DOHH2 (cell line): ENCODE measurements at regions not wholly inside any gene's neighbourhood (a gene's known extent, or its start where the extent isn't known, plus 50 kb on each side); places are given as distances from the start of the nearest gene placed in this dataset.

Experiments
- H3F3A ChIP-seq: fragments of 200-600 bp; sonication (generic), shearing (Covaris generic); 2 replicates; pipeline ENCODE4 v1.6.0; 2016; ENCODE audit warnings: antibody characterized with exemption, mild to moderate bottlenecking; ENCODE audit not compliant: control insufficient read depth, insufficient read depth
- H3K27ac ChIP-seq: fragments of 200-600 bp; sonication (generic); 2 replicates; pipeline ENCODE4 v1.5.1; 2014; ENCODE audit warnings: low read depth, mild to moderate bottlenecking, low read length, moderate library complexity
- H3K27me3 ChIP-seq: fragments of 200-600 bp; sonication (generic); 2 replicates; pipeline ENCODE4 v1.6.1; 2014; ENCODE audit warnings: mild to moderate bottlenecking, low read length, mixed read lengths; ENCODE audit not compliant: control insufficient read depth
- H3K36me3 ChIP-seq: fragments of 200-600 bp; sonication (generic); 2 replicates; pipeline ENCODE4 v1.6.1; 2014; ENCODE audit warnings: mild to moderate bottlenecking, low read length, moderate library complexity, mixed read lengths; ENCODE audit not compliant: control insufficient read depth
- H3K4me1 ChIP-seq: fragments of 200-600 bp; sonication (generic); 2 replicates; pipeline ENCODE4 v1.6.1; 2014; ENCODE audit warnings: mild to moderate bottlenecking, low read length, mixed read lengths; ENCODE audit not compliant: control insufficient read depth
- H3K4me2 ChIP-seq: fragments of 200-600 bp; sonication (generic); 2 replicates; pipeline ENCODE4 v1.6.0; 2014; ENCODE audit warnings: mild to moderate bottlenecking, low read length, moderate library complexity
- H3K4me3 ChIP-seq: fragments of 200-600 bp; sonication (generic); 2 replicates; pipeline ENCODE4 v1.5.1; 2014; ENCODE audit warnings: mild to moderate bottlenecking, low read length, mixed read lengths
- H3K79me2 ChIP-seq: fragments of 200-600 bp; sonication (generic); 2 replicates; pipeline ENCODE4 v1.6.1; 2014; ENCODE audit warnings: mild to moderate bottlenecking, low read length, mixed read lengths; ENCODE audit not compliant: control insufficient read depth
- H3K9me2 ChIP-seq: fragments of 200-600 bp; sonication (generic); replicated peaks from 2 replicates; pipeline ENCODE4 v1.6.1; 2014; ENCODE audit warnings: mild to moderate bottlenecking, low read length, mixed read lengths; ENCODE audit not compliant: control insufficient read depth
- H3K9me3 ChIP-seq: fragments of 200-600 bp; sonication (generic); 2 replicates; pipeline ENCODE4 v1.6.1; 2014; ENCODE audit warnings: antibody characterized with exemption, low read length, mixed read lengths; ENCODE audit not compliant: control insufficient read depth, insufficient read depth
- H4K20me1 ChIP-seq: fragments of 200-600 bp; sonication (generic); 2 replicates; pipeline ENCODE4 v1.6.0; 2014; ENCODE audit warnings: low read depth, mild to moderate bottlenecking, antibody characterized with exemption, low read length, moderate library complexity; ENCODE audit not compliant: control insufficient read depth, insufficient read depth
- EZH2phosphoT487 ChIP-seq: fragments of 200-600 bp; sonication (generic); IDR thresholded peaks from 2 replicates; pipeline ENCODE4 v1.6.1; 2017; ENCODE audit warnings: borderline replicate concordance, mild to moderate bottlenecking, antibody characterized with exemption, low read length, moderate library complexity, mixed read lengths
- TF ChIP-seq, protein P1 (sequence below): fragments of 200-600 bp; sonication (generic); IDR thresholded peaks from one replicate; pipeline ENCODE4 v1.5.1; 2014; ENCODE audit warnings: antibody characterized with exemption, mild to moderate bottlenecking, low read depth, low read length; ENCODE audit not compliant: poor library complexity, severe bottlenecking

DNA sequence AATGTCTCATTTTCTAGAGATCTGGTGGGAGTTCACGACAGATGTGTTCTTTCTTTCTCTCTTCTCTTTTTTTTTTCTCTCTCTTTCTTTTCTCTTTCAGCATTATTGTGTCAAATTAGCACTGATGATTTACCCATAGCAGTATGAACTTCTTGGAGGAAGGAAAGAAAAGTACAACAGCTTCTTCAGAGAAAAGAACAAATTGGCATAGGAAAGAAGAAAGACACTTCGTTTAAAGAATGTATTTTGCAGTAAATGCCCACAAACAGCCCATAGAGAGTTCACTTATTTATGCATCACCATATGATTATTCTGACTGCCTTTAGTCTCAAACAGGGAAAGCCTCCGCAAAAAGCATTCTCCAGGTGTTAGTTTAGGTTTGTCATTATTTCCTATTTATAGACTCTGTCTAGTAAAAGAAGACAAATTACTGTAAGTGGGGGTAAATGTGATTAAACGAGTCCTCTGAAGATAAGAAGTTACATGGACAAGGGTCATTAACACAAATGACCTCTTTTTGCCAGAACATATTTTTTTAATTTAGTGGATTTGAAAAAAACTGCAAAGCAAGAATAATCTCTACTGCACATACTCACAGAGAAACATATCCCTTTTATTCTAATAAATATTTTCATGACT is 68.0 kb downstream of the POU5F2 start:
- H3K27ac ChIP-seq, result no peak overlapping the region
- TF ChIP-seq, protein P1, sequence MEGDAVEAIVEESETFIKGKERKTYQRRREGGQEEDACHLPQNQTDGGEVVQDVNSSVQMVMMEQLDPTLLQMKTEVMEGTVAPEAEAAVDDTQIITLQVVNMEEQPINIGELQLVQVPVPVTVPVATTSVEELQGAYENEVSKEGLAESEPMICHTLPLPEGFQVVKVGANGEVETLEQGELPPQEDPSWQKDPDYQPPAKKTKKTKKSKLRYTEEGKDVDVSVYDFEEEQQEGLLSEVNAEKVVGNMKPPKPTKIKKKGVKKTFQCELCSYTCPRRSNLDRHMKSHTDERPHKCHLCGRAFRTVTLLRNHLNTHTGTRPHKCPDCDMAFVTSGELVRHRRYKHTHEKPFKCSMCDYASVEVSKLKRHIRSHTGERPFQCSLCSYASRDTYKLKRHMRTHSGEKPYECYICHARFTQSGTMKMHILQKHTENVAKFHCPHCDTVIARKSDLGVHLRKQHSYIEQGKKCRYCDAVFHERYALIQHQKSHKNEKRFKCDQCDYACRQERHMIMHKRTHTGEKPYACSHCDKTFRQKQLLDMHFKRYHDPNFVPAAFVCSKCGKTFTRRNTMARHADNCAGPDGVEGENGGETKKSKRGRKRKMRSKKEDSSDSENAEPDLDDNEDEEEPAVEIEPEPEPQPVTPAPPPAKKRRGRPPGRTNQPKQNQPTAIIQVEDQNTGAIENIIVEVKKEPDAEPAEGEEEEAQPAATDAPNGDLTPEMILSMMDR, result no peak
- TF ChIP-seq EZH2phosphoT487, result no peak
- H3K9me3 ChIP-seq, result no peaks in the 10 kb centered on the region
- no peaks in the 10 kb centered on the region for H3K36me3 ChIP-seq
- H3K27me3 ChIP-seq, result no peaks in the 10 kb centered on the region
- no peaks in the 10 kb centered on the region for H3K9me2 ChIP-seq
- no peaks in the 10 kb centered on the region for H4K20me1 ChIP-seq
- no peak overlapping the region for H3K4me2 ChIP-seq
- no peaks in the 10 kb centered on the region for H3F3A ChIP-seq
- peaks cover 5% of the 10 kb centered on the region; the same call in 1 of the 2 replicates for H3K4me1 ChIP-seq
- no peaks in the 10 kb centered on the region for H3K79me2 ChIP-seq
- no peak overlapping the region for H3K4me3 ChIP-seq

DNA sequence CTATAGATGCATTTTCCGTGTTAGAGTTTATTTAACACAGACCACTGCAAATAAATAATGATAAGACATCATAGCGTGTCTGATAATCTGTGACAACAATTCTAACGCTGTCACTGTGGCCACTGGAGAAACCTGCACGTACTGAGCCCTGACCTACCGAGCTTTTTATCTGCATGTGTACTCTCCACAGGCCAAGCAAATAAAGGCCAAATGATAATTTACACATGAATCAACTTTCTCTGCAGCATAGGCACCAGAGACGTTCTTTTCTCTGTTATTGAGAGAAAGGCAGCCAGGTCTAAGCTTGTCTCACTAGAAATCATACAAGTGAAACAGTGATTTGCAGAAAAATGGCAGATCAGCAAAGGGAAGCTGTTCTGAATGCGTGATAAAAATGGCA is 75.8 kb downstream of the POU5F2 start:
- TF ChIP-seq, protein P1, result no peak
- TF ChIP-seq EZH2phosphoT487, result no peak
- Histone ChIP-seq H3F3A (no peaks in the 10 kb centered on the region), H4K20me1 (no peaks in the 10 kb centered on the region), H3K9me3 (no peaks in the 10 kb centered on the region), H3K4me3 (no peak overlapping the region), H3K4me2 (no peak overlapping the region), H3K27me3 (no peaks in the 10 kb centered on the region), H3K36me3 (no peaks in the 10 kb centered on the region), H3K79me2 (no peaks in the 10 kb centered on the region), H3K27ac (no peak overlapping the region), H3K9me2 (no peaks in the 10 kb centered on the region), H3K4me1 (no peaks in the 10 kb centered on the region)

DNA sequence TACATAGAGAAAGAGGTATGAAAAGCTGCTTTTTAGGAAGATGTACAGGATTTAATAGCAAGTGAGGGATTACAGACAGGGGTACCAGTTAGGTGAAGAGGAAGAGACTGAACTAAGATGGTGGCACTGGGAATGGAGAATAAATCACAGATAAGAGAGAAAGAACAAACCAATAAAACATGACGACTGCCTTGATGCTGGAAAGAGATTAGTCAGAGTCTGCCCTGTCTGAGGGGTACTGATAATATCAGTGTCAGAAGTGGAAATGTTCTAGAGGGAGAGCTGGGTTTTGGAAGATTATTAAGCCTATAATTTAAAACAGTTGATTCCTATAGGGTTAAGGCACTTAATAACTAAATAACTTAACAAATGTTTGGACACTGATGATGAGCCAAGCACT is 77.7 kb downstream of the NR2F1 start:
- Histone ChIP-seq H4K20me1 (no peaks in the 10 kb centered on the region), H3K4me1 (no peaks in the 10 kb centered on the region), H3F3A (no peaks in the 10 kb centered on the region), H3K4me3 (no peak overlapping the region), H3K79me2 (no peaks in the 10 kb centered on the region), H3K9me2 (no peaks in the 10 kb centered on the region), H3K9me3 (no peaks in the 10 kb centered on the region), H3K27me3 (no peaks in the 10 kb centered on the region), H3K4me2 (no peak overlapping the region), H3K27ac (no peak overlapping the region), H3K36me3 (no peaks in the 10 kb centered on the region)
- TF ChIP-seq, protein P1, result no peak
- TF ChIP-seq EZH2phosphoT487, result no peak
